ENCODE measurements at regions not wholly inside any gene's neighbourhood (a gene's known extent, or its start where the extent isn't known, plus 50 kb on each side); places are given as distances from the start of the nearest gene placed in this dataset.

GRCh38 chr20:40090236-40090635 is 598.8 kb downstream of the MAFB start:
- TF ChIP-seq CREM (CRISPR knock-in tag; IDR thresholded peaks at IDR 0.05) (no peak), FOXP1 (CRISPR knock-in tag; IDR thresholded peaks at IDR 0.05; ENCODE audit: borderline replicate concordance) (no peak), CTCF (IDR thresholded peaks at IDR 0.05) (no peak), KAT7 (CRISPR knock-in tag; IDR thresholded peaks at IDR 0.05; ENCODE audit: borderline replicate concordance) (no peak), ZNF263 (CRISPR knock-in tag; IDR thresholded peaks at IDR 0.05; ENCODE audit: low read depth) (no peak)

Data from WTC11 (cell line).